ENCODE measurements at regions not wholly inside any gene's neighbourhood (a gene's known extent, or its start where the extent isn't known, plus 50 kb on each side); places are given as distances from the start of the nearest gene placed in this dataset.

GRCh38 chr5:136620621-136621020, 255.3 kb upstream of the TRPC7 start:
- TF ChIP-seq CTCF (IDR thresholded peaks at IDR 0.05; ENCODE audit: insufficient read depth in 1 of 2, low read depth in 1 of 2, low read length in 1 of 2, severe bottlenecking in 1 of 2, unreplicated experiment in 1 of 2): no peak
- Mint-ChIP-seq H3K27me3 (ENCODE audit: insufficient read depth, unreplicated experiment) (no peaks in the 10 kb centered on the region), H3K9me3 (ENCODE audit: unreplicated experiment) (no peaks in the 10 kb centered on the region), H3K27ac (ENCODE audit: unreplicated experiment) (no peak overlapping the region), H3K36me3 (ENCODE audit: insufficient read depth, unreplicated experiment) (no peaks in the 10 kb centered on the region), H3K4me3 (ENCODE audit: unreplicated experiment) (no peak overlapping the region), H3K4me1 (ENCODE audit: low read depth, unreplicated experiment) (no peaks in the 10 kb centered on the region)
- no peak overlapping the region for H3K4me3 ChIP-seq (ENCODE audit: low read depth, low read length)
- DNase-seq: no peak
- H3K36me3 ChIP-seq (ENCODE audit: control insufficient read depth, insufficient read depth, low read length): no peaks in the 10 kb centered on the region
- BruUV-seq (replicated peaks): no TSS peak
- H3K27me3 ChIP-seq (replicated peaks; ENCODE audit: control insufficient read depth, insufficient read depth, low read length): no peaks in the 10 kb centered on the region; the same call in 1 of the 2 replicates
- H3K4me1 ChIP-seq: no peaks in the 10 kb centered on the region; the same call in 1 of the 2 replicates
- intact Hi-C loops (cut with micrococcal nuclease; ENCODE audit: unreplicated experiment): no loop called here
- POLR2A ChIA-PET: no interaction called here
- H3K9me3 ChIP-seq: no peaks in the 10 kb centered on the region
- CTCF ChIA-PET: no interaction called here

GRCh38 chr5:136620016-136620419, 254.7 kb upstream of the TRPC7 start:
- no TSS peak for BruUV-seq (replicated peaks)

GRCh38 chr5:136619556-136619955, 254.2 kb upstream of the TRPC7 start:
- ChIA-PET CTCF (no interaction called here), POLR2A (no interaction called here)
- Histone ChIP-seq H3K9me3 (no peaks in the 10 kb centered on the region), H3K4me1 (no peaks in the 10 kb centered on the region; the same call in 1 of the 2 replicates), H3K36me3 (ENCODE audit: control insufficient read depth, insufficient read depth, low read length) (no peaks in the 10 kb centered on the region), H3K4me3 (ENCODE audit: low read depth, low read length) (no peak overlapping the region), H3K27me3 (replicated peaks; ENCODE audit: control insufficient read depth, insufficient read depth, low read length) (no peaks in the 10 kb centered on the region; the same call in 1 of the 2 replicates)
- no peaks in the 10 kb centered on the region for H3K36me3 Mint-ChIP-seq (ENCODE audit: insufficient read depth, unreplicated experiment)
- intact Hi-C loops (cut with micrococcal nuclease; ENCODE audit: unreplicated experiment): no loop called here
- H3K4me3 Mint-ChIP-seq (ENCODE audit: unreplicated experiment): no peak overlapping the region
- no peak for DNase-seq
- H3K9me3 Mint-ChIP-seq (ENCODE audit: unreplicated experiment): no peaks in the 10 kb centered on the region
- BruUV-seq (replicated peaks): no TSS peak
- H3K27ac Mint-ChIP-seq (ENCODE audit: unreplicated experiment): no peak overlapping the region
- no peaks in the 10 kb centered on the region for H3K27me3 Mint-ChIP-seq (ENCODE audit: insufficient read depth, unreplicated experiment)
- no peaks in the 10 kb centered on the region for H3K4me1 Mint-ChIP-seq (ENCODE audit: low read depth, unreplicated experiment)
- TF ChIP-seq CTCF (IDR thresholded peaks at IDR 0.05; ENCODE audit: insufficient read depth in 1 of 2, low read depth in 1 of 2, low read length in 1 of 2, severe bottlenecking in 1 of 2, unreplicated experiment in 1 of 2): no peak

More at GRCh38 chr5:136620016-136620419, 254.7 kb upstream of the TRPC7 start:
- H3K4me3 ChIP-seq (ENCODE audit: low read depth, low read length): no peak overlapping the region
- TF ChIP-seq CTCF (IDR thresholded peaks at IDR 0.05; ENCODE audit: insufficient read depth in 1 of 2, low read depth in 1 of 2, low read length in 1 of 2, severe bottlenecking in 1 of 2, unreplicated experiment in 1 of 2): no peak
- Mint-ChIP-seq H3K27me3 (ENCODE audit: insufficient read depth, unreplicated experiment) (no peaks in the 10 kb centered on the region), H3K9me3 (ENCODE audit: unreplicated experiment) (no peaks in the 10 kb centered on the region), H3K27ac (ENCODE audit: unreplicated experiment) (no peak overlapping the region), H3K36me3 (ENCODE audit: insufficient read depth, unreplicated experiment) (no peaks in the 10 kb centered on the region), H3K4me1 (ENCODE audit: low read depth, unreplicated experiment) (no peaks in the 10 kb centered on the region), H3K4me3 (ENCODE audit: unreplicated experiment) (no peak overlapping the region)
- intact Hi-C loops (cut with micrococcal nuclease; ENCODE audit: unreplicated experiment): no loop called here
- no peak for DNase-seq
- H3K4me1 ChIP-seq: no peaks in the 10 kb centered on the region; the same call in 1 of the 2 replicates
- H3K36me3 ChIP-seq (ENCODE audit: control insufficient read depth, insufficient read depth, low read length): no peaks in the 10 kb centered on the region
- H3K27me3 ChIP-seq (replicated peaks; ENCODE audit: control insufficient read depth, insufficient read depth, low read length): no peaks in the 10 kb centered on the region; the same call in 1 of the 2 replicates
- no peaks in the 10 kb centered on the region for H3K9me3 ChIP-seq
- CTCF ChIA-PET: no interaction called here
- POLR2A ChIA-PET: no interaction called here

All from Caco-2 (cell line).